ENCODE measurements at regions not wholly inside any gene's neighbourhood (a gene's known extent, or its start where the extent isn't known, plus 50 kb on each side); places are given as distances from the start of the nearest gene placed in this dataset.

DNA sequence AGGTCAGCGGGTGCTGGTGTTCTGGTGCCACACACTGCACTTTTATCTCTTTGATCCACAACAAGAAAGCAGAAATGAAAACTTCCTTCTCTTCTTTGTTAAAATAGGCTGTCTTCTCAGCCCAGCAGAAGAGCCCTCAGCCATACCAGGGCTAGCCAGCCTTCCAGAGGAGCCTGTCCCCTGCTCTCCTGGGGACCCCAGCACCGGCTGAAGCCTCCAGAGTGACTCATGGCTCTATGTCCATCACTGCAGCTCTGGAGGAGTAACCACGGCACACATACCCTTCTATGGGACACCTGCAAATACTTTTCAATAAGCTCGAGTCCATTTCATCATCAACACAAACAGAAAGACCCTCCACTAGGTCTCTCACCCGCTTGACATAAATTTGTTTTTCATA lies 135.6 kb upstream of the CST7 start:
- Mint-ChIP-seq H3K4me3 (no peak overlapping the region), H3K4me1 (peaks cover 0 to 3% (median 0%) of the 10 kb centered on the region in 3 donors)

DNA sequence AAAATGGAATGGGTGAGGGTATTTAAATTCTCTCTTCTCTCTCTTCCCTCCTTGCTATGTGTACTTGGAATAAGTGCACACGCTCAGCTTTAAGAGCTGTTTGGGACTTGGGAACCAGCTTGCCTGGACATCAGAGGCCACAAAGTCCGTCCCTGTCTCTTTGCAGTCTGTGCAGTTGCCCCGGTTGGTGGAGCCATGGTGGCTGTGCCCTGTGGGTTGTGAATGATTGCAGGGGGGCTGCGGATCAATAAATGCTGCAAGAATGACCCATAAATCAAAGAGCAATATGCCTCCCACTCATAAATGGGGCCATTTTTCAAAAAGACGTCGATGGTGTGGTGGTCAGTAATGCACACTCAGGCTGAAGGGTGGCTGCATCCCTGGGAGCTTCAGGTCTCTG lies 135.1 kb upstream of the CST7 start:
- Mint-ChIP-seq H3K9me3 (peaks cover 0 to 4% (median 0%) of the 10 kb centered on the region in 3 donors), H3K36me3 (no peaks in the 10 kb centered on the region), H3K4me3 (no peak overlapping the region), H3K4me1 (peaks cover 0 to 3% (median 0%) of the 10 kb centered on the region in 3 donors), H3K27ac (no peak overlapping the region), H3K27me3 (peaks cover 12% of the 10 kb centered on the region)

More for the DNA sequence above, 135.6 kb upstream of the CST7 start:
- Mint-ChIP-seq H3K36me3 (no peaks in the 10 kb centered on the region), H3K27ac (no peak overlapping the region), H3K9me3 (peaks cover 0 to 4% (median 0%) of the 10 kb centered on the region in 3 donors), H3K27me3 (peaks cover 12% of the 10 kb centered on the region)

DNA sequence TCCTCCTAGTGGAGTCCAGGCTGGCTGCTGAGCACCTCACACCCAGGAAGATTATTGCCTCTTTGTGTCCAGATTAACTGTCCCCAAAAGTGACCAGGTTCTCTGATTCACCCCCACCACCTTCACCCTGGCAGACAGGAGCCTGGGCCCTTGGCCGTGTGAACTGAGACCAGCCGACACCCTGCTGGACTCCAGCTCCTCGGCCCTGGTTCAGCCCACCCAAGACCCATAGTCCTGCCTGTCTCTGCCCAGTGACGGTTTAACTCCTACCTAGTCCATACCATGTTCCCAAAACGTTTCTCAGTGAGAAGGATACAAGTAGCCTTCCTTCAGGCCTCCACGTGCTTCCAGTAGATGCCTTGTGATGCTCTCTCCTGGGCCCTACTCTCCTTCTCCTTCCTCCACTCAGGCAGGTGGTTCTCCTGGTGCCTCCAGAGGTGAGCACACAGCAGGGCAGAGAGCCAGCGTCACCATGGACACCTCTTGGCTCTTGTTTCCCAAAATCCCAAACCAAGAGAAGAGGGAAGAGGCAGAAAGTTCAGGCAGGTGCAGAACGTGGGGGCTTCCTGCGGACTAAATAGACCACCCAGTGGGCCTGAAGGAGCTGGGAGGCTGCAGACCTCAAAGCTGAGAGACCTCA lies 134.4 kb upstream of the CST7 start:
- peaks cover 0 to 4% (median 0%) of the 10 kb centered on the region in 3 donors for H3K9me3 Mint-ChIP-seq
- H3K4me3 Mint-ChIP-seq = no peak overlapping the region
- H3K27me3 Mint-ChIP-seq = peaks cover 6% of the 10 kb centered on the region
- H3K27ac Mint-ChIP-seq = no peak overlapping the region
- H3K4me1 Mint-ChIP-seq = peaks cover 0 to 3% (median 0%) of the 10 kb centered on the region in 3 donors
- H3K36me3 Mint-ChIP-seq = no peaks in the 10 kb centered on the region

DNA sequence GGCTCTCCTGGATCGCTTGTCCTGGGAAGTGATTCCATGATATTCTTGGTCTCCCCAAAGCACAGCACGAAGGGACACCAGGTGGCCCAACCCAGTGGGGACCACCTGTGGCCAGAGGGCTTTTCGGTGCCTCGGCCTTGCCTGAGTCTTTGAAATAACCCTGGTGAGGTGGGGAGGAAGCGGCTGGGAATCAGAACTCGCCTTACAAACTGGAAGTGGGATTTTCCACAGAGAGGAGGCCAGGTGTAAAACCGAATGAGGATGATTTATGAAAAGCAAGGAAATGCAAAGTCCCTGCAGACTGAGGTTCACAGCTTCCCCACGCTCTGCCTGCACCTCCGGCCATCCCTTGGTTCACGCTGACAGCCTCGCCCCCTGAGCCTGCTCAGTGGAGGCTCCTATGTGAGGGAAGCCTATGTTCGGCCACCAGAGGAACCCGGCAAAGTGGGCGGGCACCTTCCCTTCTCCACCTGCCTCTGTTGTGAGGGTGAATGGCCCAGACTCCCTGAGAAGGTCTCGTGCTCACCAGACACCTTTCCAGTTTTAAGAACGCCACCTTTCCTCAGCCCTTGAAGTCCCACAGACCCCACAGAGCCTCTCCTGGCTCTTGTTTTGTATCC lies 133.8 kb upstream of the CST7 start:
- Mint-ChIP-seq H3K27ac (no peak overlapping the region), H3K4me1 (peaks cover 0 to 3% (median 0%) of the 10 kb centered on the region in 3 donors), H3K9me3 (peaks cover 0 to 4% (median 0%) of the 10 kb centered on the region in 3 donors)

DNA sequence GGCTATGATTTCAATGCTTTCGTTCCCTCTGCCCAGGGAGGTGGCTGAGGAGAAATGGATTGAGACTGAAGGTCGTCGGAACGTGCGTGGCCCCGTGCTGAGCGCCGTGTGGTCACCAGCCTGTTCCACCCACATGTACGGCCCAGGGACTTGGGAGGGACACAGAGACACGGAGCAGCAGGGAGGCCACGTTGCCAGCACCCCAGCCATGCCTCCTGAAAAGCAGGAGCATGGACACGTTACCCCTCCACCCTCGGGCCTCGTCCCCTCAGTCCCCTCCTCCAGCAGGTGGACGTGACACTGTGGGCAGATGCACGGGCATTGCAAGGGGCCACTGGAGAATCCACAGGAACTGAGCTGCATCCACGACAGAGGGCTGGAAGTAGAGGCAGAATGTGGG lies 133.1 kb upstream of the CST7 start:
- H3K4me3 Mint-ChIP-seq = no peak overlapping the region
- H3K27me3 Mint-ChIP-seq = peaks cover 4% of the 10 kb centered on the region
- peaks cover 0 to 4% (median 0%) of the 10 kb centered on the region in 3 donors for H3K9me3 Mint-ChIP-seq

More for the DNA sequence above, 133.8 kb upstream of the CST7 start:
- H3K4me3 Mint-ChIP-seq = no peak overlapping the region
- no peaks in the 10 kb centered on the region for H3K36me3 Mint-ChIP-seq
- peaks cover 4% of the 10 kb centered on the region for H3K27me3 Mint-ChIP-seq

DNA sequence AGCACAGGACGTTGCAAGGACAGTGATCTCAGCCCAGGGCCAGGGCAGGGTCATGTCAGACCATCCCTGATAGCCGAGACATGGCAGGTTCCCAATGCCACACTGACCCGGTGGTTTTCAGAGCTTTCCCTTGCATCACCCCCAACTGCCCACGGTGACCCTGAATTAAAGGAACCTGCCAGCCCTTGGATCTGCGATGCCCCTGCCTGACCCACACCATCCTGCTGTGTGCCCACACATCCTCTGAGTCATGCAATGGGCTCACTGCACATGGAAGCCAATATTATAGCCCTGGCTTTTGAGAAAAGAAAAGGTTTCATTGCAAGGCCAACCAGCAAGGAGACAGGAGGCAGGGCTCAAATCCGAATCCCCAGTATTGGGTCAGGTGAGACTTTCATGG lies 132.6 kb upstream of the CST7 start:
- no peak overlapping the region for H3K4me3 Mint-ChIP-seq
- peaks cover 4% of the 10 kb centered on the region for H3K27me3 Mint-ChIP-seq
- H3K9me3 Mint-ChIP-seq = peaks cover 0 to 4% (median 0%) of the 10 kb centered on the region in 3 donors
- H3K36me3 Mint-ChIP-seq = no peaks in the 10 kb centered on the region
- peaks cover 0 to 3% (median 0%) of the 10 kb centered on the region in 3 donors for H3K4me1 Mint-ChIP-seq
- no peak overlapping the region for H3K27ac Mint-ChIP-seq

More for the DNA sequence above, 133.1 kb upstream of the CST7 start:
- Mint-ChIP-seq H3K27ac (no peak overlapping the region), H3K4me1 (peaks cover 0 to 3% (median 0%) of the 10 kb centered on the region in 3 donors), H3K36me3 (no peaks in the 10 kb centered on the region)

DNA sequence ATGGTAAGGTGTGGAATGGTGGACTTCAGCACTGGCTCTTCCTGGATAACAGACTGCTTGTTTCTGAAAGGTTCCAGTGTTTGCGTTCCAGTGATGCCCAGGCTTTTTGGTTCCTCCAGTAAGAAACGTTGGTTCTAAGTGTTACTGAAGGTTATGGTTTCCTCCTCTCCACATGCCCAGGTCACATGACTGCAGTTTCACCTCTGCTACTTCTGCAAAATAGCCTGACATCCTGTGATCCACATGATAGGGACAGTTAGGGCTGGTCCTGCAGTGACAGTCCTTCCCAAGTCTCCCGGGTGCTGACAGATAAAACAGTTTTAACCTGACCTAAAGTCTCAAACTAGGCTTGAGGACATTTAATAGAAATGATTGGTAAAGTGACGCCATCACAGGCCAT lies 132.2 kb upstream of the CST7 start:
- Mint-ChIP-seq H3K4me3 (no peak overlapping the region), H3K27me3 (peaks cover 5% of the 10 kb centered on the region), H3K4me1 (peaks cover 0 to 3% (median 0%) of the 10 kb centered on the region in 3 donors), H3K9me3 (peaks cover 0 to 4% (median 0%) of the 10 kb centered on the region in 3 donors), H3K36me3 (no peaks in the 10 kb centered on the region), H3K27ac (no peak overlapping the region)

DNA sequence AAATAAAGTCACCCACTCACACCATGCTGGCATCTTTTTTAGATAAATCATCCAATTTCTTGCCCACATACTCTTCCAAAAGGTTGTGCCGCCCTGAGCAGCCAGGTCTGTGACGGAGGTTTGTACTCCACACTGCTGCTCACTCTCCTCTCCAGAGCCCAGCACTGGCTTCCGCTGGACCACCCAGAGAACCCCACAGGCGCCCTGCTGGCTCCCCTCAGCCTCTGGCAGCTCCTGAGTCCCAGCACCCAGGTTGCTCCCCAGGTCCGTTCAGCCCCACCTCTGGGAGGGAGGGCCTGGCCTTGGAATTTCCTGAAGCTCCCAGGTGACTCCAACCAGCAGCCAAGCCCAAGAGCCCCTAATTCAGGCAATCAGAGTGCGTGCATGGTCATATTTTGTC lies 131.7 kb upstream of the CST7 start:
- Mint-ChIP-seq H3K4me3 (no peak overlapping the region), H3K27me3 (peaks cover 9% of the 10 kb centered on the region), H3K36me3 (no peaks in the 10 kb centered on the region), H3K27ac (no peak overlapping the region), H3K4me1 (peaks cover 0 to 3% (median 0%) of the 10 kb centered on the region in 3 donors), H3K9me3 (peaks cover 0 to 4% (median 0%) of the 10 kb centered on the region in 3 donors)

DNA sequence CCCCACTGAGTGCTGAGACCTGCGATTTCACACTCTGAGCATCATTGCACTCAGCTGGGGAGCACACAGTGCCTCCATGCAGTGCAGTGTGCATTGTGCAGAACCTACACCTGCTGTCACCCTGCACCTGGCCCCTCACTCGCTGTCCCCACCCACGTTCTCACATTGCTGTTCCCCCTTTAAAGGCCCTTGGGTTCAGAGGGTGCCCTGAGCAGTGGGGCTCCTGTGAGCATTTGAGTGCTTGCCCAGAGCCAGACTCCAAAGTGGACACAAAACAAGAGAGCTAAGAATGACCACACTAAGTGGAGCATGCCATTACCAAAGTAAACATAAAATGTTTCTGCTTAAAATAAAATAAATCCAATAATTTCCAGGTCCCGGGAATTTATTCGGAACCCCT lies 131.0 kb upstream of the CST7 start:
- Mint-ChIP-seq H3K4me3 (no peak overlapping the region), H3K9me3 (peaks cover 0 to under 1% (median 0%) of the 10 kb centered on the region in 3 donors), H3K36me3 (no peaks in the 10 kb centered on the region), H3K27me3 (peaks cover 9% of the 10 kb centered on the region), H3K4me1 (peaks cover 0 to 3% (median 0%) of the 10 kb centered on the region in 3 donors), H3K27ac (no peak overlapping the region)

DNA sequence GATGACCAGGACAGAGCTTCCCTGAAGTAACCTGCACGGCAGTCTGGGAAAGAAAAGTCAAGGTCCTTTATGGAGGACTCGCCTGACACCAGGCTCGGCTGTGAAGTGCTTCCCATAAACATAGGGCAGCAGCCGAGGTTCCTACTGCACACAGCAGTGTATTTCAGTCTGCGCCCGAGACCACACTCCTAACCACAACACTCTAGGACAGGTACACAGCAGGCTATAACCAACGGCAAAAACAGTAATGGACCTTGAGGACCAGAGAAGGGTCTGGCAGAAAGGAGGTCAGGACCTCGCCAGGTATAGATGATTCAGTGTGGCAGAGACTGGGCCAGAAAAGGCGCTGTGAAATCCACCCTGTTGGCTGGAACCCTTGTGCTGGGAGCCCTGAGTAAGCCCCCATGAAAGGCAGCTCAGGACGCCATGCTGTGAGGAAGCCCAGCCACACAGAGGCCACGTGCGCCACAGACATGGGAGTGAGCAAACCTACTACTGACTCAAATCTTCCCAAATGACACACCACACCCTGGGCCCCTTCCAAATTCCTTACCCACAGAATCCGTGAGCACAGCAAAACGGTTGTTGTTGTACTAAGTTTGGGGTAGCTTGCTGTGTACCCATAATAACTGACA lies 129.6 kb upstream of the CST7 start:
- peaks cover 0 to 3% (median 0%) of the 10 kb centered on the region in 3 donors for H3K4me1 Mint-ChIP-seq
- no peak overlapping the region for H3K27ac Mint-ChIP-seq
- no peaks in the 10 kb centered on the region for H3K36me3 Mint-ChIP-seq
- H3K9me3 Mint-ChIP-seq = no peaks in the 10 kb centered on the region
- no peak overlapping the region for H3K4me3 Mint-ChIP-seq
- peaks cover 9% of the 10 kb centered on the region for H3K27me3 Mint-ChIP-seq

DNA sequence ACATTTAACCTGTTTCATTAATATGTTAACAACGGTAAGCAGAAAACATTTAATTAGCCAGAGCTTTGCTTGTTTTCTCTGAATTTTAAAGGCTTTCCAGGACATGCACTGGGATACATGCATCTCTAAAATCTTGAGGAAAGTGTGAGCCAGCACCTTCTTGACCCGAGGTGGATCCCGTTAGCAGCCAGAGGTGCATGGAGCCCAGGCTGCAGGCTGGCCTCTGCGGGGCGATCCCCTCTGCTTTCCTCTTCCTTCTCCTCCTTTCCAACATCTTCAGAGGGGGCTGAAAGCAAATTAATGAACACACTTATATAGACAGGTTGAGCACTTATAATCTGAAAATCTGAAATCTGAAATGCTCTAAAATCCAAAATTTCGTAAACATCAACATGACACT lies 128.7 kb upstream of the CST7 start:
- Mint-ChIP-seq H3K27me3 (peaks cover 9% of the 10 kb centered on the region), H3K9me3 (no peaks in the 10 kb centered on the region), H3K36me3 (no peaks in the 10 kb centered on the region), H3K4me3 (no peak overlapping the region), H3K27ac (no peak overlapping the region), H3K4me1 (peaks cover 0 to 3% (median 0%) of the 10 kb centered on the region in 3 donors)

DNA sequence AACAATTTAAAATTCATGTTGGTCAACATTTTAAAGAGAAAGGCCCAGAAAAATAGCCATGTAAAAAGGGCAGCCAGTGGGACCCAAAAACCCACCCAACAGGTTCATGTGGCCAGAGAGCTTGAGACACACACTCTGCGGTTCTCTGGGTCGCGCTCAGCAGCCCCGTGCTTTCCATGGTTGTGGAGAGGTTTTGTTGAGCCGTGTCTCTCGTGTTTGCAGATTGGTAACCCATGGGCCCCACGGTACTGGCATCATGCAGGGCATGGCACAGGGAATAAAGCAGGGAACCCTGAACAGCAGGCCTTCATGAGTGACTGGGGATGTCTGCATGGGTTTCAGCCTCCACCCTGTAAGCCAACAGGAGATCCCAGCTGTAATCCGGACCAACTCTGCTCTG lies 127.7 kb upstream of the CST7 start:
- peaks cover 8% of the 10 kb centered on the region for H3K27me3 Mint-ChIP-seq
- no peaks in the 10 kb centered on the region for H3K36me3 Mint-ChIP-seq
- H3K4me3 Mint-ChIP-seq = no peak overlapping the region
- no peak overlapping the region for H3K27ac Mint-ChIP-seq
- H3K4me1 Mint-ChIP-seq = peaks cover 0 to 3% (median 0%) of the 10 kb centered on the region in 3 donors
- H3K9me3 Mint-ChIP-seq = no peaks in the 10 kb centered on the region

DNA sequence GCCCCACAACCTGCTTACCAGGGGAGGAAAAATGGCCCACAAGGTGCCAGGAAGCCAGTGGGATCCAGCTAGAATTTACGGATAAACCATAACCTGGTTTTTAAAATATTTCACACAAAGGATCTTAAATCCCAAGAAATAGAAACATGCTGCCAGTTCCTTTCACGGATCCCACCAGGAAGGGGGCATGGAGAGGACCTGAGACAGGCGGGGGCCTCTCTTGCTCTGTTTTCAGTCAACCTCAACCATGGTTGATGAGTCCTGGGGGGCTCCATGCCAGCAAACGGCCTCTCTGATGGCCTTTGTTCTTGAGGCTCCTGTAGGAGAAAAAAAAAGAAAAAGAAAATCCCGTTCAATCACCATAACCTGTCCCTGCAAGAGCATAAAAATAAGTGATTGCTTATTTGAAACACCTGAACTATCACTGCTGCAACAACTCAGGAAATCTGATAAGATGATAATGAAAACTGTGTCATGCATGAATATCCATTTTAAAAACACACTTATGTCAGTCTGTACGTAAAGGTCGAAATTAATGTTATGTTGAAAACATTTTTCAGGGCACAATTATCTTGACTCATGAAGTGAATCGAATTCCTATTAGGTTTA lies 125.8 kb upstream of the CST7 start:
- H3K9me3 Mint-ChIP-seq = no peaks in the 10 kb centered on the region
- no peaks in the 10 kb centered on the region for H3K4me1 Mint-ChIP-seq
- H3K27ac Mint-ChIP-seq = no peak overlapping the region
- H3K27me3 Mint-ChIP-seq = peaks cover 6% of the 10 kb centered on the region
- no peaks in the 10 kb centered on the region for H3K36me3 Mint-ChIP-seq
- H3K4me3 Mint-ChIP-seq = no peak overlapping the region

DNA sequence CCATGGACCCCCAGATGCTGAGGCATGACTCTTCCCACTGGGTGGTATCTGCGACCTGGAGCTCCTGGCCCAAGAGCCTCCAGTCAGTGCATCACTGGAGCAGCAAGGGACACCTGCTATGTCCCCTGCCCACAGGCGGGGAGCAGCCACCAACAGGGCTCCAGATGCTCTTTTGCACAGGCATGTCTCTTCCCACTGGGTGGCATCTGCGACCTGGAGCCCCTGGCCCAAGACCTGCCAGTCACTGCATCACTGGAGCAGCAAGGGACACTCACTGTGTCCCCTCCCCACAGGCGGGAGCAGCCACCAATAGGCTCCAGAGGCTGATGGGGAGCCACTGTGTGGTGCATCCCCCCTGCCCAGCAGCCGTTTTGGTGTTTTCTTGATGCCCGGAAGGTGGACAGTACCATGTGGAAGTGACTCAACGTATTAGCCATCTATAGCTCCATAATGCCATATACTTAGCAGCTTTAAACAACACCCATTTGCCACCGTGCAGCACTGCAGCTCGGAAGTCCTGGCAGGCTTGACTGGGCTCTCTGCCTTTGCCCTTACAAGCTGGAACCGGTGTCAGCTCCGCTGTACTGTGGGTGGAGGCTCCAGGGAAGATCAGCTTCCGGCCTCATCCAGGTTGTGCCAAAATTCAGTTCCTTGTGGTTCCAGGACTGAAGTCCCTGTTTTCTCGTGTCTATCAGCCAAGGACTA lies 124.9 kb upstream of the CST7 start:
- peaks cover 6% of the 10 kb centered on the region for H3K27me3 Mint-ChIP-seq
- H3K9me3 Mint-ChIP-seq = no peaks in the 10 kb centered on the region
- no peaks in the 10 kb centered on the region for H3K36me3 Mint-ChIP-seq
- H3K4me1 Mint-ChIP-seq = no peaks in the 10 kb centered on the region
- no peak overlapping the region for H3K4me3 Mint-ChIP-seq
- H3K27ac Mint-ChIP-seq = no peak overlapping the region

DNA sequence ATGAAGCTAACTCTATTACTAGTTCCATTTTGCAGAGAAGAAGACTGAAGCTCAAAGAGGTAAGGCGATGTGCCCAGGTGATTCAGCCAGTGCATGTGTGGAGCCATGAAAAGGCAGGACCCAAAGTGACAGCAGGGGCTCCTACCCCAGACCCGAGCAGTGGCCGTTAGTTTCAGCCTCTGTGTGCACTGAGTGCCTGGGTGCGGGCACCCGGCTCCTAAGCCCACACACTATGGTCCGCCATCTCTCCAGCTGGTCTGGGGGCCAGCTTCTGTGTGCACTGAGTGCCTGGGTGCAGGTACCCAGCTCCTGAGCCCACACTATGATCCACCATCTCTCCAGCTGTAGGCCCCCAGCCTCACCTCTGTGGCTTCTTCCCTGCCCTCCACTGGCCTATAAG lies 123.5 kb upstream of the CST7 start:
- Mint-ChIP-seq H3K36me3 (no peaks in the 10 kb centered on the region), H3K4me3 (no peak overlapping the region), H3K9me3 (no peaks in the 10 kb centered on the region), H3K27ac (no peak overlapping the region), H3K27me3 (peaks cover 6% of the 10 kb centered on the region), H3K4me1 (no peaks in the 10 kb centered on the region)
